GM18861 (cell line): ENCODE measurements at regions not wholly inside any gene's neighbourhood (a gene's known extent, or its start where the extent isn't known, plus 50 kb on each side); places are given as distances from the start of the nearest gene placed in this dataset.

Source experiments
- ATAC-seq: cut with Tn5 transposase; IDR thresholded peaks from one replicate; pipeline ENCODE4 v1.9.1; 2021; ENCODE audit not compliant: unreplicated experiment

DNA sequence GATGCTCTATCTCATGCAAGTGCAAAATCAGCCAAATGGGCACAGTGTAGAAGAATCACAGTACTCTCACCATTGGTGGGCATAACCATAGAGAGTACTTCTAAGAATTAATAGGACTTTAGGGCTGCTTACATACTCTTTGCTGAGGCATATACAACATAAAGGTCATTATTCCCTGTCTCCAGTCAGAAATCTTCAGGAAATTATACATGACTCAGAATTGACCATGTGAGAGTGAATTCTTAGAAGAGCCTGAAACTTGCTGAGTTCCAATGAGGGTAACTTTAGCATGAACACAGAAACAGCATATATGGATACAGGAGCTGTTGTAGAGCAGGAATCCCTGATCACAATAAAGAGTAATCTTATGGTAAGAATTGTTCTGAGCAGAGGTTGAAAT is 498.7 kb downstream of the TENT5A start:
- no peak for ATAC-seq

DNA sequence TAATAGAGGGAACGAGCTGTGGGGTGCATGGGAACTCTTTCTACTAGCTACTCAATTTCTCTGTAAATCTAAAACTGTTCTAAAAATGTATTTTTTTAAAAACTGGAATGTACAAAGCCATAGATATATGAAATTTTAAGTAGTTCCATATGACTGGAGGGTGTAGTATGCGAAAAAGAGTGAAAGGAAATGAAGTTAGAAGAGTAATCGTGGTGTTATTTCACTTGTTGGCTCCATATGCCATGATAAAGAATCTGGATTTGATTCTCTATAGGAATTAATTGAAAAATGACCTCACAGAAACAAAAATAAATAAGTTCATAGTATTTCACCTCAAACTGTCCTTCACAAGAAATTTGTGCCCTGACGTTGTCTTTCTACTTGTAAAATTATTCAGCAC is 500.2 kb downstream of the TENT5A start:
- no peak for ATAC-seq

DNA sequence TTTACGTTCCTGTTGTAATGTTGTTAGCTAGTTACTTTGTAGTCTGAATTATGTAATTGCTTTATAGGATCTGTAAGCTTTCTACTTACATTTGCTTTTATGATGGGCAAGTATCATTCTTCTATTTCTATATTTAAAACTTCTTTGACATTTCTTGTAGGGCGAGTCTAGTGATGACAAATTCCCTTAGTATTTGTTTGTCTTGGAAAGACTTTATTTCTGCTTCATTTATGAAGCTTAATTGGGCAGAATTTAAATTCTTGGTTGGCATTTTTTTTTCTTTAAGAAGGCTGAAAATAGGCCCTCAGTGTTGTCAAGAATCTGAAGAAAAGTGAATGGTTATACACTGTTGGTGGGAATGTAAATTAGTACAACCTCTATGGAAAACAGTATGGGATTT is 506.3 kb downstream of the TENT5A start:
- ATAC-seq, result no peak

DNA sequence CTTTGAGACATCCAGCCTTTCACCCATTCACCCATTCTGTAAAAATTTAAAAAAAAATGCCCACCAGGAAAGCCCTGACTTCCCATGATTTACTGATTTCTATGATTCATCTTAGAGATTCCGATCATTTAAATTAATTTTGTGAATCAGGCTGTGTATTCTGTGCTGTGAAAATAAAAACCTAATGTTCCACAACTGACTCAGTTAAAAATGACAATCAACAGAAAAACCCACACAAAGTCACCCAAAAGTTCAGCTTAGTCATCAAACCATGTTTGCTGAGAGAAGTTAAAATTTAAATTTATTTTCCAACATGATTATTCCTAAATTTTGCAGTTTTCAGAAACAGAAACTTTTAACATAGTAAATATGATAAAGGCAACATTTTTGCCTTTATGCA is 509.9 kb downstream of the TENT5A start:
- no peak for ATAC-seq

DNA sequence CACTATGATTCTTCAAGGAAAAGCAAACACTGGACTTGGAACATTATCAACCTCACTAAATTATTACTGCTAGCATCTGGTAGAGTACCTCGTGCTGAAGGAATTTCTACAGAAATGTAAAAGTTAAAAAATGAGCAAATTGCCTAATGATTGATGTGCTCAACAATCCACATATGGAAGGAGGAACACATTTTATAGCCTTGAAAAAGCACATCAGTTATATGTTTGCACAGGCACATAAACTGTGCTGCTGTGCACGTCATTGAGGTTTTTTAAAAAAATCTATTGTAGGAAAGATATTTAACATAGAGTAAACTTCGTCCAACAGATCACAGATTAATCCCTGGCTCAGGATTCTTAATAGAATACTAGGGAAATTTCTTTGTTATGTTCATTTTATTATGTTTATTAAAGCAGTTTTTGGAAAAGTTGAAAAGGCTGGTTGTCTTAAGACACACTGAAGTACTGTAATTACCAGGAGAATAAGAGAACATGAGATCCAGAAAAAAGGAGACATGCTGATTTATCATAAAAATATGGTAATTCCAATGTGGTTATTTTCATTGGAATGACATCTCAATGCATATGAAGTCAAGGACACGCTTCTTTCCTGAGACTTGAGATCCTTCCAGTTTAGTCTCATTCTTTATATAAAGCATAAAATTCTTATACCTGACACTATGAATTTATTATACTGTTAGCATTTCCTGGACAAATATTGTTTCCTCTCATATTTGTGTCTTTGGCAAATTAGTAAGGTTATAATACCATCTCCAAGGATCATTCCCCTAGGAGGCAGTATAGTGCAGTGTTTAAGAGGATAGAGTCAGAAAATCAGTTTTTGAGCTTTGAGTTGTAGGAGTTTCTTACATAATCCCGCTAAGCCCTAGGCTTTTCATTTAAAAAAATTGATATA is 511.1 kb downstream of the TENT5A start:
- ATAC-seq, result no peak

DNA sequence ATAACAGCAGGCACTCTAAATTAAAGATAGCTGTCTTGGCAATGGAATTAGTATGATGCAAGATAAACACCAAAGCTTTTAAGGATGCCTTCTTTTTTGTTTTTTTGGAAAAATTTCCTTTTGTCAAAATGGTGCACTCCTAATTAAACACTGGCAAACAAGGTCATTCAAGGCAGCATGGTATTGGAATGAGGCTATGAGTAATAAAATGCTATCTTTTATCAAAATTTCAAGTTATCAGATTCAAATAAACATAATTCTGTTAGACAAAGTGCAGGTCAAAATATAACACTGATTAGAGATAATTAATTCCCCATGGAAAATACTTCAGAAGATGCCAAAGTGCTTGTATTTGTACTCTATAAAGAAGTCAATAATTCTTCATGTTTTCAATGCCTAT is 514.1 kb downstream of the TENT5A start:
- no peak for ATAC-seq

DNA sequence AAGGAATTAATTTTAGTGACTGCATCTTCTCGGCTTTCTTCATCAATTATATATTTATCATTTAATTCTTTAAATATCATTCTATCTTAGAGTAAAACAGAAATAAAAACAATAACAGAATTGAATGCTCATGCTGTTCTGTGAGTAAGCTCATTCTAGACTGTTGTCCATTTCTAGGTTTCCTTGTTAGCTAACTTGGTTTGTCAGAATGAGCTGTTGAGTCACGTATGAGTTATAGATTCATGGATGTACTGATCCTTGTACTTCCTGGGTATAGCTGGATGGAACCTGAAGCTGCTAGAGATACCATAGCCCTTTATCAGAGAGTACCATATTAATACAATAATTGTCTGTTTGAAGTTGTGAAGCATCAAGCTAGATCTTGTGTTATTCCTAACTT is 515.3 kb downstream of the TENT5A start:
- no peak for ATAC-seq

DNA sequence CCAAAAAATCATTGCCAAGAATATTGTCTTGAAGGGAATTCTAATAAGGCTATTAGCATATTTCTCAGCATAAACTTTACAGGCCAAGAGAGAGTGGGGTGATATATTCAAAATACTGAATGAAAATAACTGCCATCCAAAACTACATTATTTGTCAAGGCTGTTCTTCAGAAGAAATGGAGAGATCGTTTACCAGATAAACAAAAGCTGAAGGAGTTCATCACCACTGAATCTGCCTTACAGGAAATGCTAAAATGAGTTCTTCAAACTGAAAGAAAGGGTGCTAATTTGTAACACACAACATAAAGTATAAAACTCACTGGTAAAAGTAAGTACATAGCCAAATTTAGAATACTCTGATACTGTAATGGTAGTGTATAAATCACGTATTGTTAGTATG is 517.0 kb downstream of the TENT5A start:
- ATAC-seq, result no peak

DNA sequence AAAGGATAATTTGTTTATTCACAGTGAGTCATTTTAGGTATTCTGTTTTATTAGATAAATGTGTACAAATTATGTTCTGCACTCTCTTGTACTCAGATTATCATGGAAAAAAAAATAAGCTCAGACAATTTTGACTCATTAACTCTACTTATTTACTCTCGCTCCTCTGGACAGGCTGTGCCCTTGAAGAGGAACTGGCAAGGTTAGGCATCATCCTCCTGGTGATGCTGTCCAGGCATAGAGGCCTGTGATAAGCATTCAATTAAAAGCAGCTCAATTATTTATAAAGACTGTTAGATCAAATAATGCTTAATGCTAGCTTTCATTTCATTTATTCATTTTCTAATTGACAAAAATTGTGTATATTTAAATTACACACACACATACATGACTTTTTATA is 518.5 kb downstream of the TENT5A start:
- no peak for ATAC-seq

DNA sequence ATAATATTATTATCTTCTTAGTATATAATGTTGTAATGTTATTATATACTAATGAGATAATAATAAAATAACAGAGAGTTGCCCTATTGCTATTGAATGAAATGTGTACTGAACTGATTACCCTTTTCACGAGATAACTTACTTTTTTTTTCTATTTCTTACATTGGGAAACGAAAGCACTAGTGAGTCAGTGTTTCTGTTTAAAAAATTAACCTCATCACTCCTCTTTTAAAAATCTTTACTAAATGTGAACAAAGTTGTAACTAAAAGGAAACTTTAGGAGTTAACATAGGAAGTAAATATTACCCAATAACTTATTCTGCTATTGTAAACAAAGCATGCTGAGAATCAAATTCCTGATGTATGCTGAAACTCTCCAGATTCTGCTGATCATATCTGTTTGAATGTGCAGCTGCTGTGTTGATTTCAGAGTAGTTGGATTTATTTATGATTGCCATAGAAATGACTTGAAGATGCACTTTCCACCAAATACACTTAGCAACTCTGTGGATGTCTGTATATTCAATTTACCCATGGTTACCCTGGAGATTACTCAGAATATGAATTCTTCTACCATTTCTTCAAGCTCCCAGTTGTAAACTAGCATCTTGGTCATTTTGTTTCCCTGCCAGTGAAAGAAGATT is 523.4 kb downstream of the TENT5A start:
- ATAC-seq, result no peak

DNA sequence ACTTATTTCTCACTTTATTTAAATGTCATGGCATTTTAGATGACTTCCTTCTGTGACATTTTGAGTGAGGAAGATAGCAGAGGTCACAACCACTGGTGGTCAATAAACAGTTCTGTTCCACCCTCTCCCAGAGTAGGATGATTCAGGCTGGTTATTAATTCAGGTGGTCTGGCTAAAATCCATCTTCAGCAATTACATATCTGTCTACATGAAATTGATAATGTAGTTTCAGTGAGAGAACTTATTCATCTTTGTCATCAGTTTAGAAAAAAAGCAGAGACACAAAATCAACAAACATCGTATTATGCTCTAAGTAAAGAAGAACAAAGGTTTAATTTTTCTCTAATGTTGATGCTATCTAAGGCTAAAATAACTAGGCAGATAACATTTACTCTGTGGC is 525.5 kb downstream of the TENT5A start:
- ATAC-seq, result no peak

DNA sequence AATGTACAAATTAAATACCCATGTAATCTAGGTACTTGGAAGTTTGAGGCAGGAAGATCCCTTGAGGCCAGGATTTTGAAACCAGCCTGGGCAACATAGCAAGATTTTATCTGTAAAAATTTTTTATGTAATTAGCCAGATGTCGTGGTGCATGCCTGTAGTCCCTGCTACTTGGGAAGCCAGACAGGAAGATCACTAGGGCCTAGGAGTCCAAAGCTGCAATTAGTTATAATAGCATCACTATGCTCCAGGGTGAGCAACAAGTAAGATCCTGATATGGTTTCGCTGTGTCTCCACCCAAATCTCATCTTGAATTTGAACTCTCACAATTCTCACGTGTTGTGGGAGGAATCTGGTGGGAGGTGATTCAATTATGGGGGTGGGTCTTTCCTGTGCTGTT is 535.8 kb downstream of the TENT5A start:
- ATAC-seq, result no peak

DNA sequence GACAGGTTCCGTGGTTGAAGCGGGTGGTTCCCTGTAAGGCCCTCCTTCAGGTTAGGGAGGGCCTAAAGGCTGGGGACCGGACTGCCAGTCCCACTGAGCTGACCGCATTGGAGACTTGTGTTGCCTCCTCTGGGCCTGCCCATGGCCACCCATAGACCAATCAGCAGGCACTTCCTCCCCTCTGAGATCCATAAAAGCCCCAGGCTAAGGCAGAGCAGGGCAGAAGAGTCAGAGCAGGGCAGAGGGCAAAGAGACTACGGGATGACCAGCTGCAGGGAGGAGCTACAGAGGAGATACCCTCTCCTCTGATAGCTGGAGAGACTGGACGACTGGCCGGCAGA is 537.4 kb downstream of the TENT5A start:
- ATAC-seq, result no peak

DNA sequence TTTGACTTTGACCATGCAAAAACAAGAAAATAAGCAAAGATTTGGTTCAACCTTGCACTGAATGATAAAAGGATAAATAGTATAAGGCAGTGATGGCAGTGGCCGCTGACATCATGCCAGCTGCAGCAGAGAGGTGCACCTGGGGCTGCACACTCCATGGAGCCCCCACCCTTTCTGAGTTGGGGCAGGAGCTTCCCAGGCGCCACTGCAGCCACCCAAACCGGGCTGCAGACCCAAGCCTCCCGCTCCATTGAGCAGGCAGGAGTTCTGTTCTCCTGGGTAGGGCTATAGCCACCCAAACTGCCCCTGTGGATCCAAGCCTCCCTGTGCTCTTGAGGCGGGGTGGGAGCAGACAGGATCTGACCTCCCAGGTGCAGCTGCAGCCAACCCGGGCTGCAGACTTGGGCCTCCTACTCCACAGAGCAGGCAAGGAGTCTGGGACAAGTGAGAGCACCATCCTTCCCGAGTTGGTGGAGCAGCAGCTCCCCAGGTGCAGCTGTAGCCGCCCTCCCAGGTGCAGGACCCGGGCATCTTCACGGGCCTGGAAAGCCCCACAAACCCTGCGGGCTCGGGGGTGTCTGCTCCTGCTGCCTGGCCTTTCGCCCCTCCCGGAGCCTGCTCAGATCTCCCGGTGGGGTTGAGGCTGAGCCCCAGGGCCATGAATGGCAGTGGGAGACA is 537.9 kb downstream of the TENT5A start:
- no peak for ATAC-seq

DNA sequence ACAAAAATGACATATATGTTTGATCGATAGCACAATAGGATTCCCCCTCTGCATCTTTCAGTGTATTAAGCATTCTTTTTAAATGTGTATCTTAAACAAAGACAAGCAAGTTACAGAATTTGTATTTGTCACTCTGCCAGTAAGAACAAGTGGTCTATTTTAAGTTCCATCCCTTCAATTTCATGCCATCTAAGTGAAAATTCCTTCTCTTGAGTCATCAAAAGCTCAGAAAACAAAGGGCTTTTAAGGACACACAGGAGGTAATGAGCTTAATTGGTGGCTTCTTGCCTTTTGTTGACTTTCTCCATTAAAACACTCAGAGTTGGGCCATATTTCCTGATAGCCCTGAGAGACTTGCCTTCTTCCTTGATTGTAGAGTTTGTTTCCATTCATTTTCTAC is 547.8 kb downstream of the TENT5A start:
- no peak for ATAC-seq

DNA sequence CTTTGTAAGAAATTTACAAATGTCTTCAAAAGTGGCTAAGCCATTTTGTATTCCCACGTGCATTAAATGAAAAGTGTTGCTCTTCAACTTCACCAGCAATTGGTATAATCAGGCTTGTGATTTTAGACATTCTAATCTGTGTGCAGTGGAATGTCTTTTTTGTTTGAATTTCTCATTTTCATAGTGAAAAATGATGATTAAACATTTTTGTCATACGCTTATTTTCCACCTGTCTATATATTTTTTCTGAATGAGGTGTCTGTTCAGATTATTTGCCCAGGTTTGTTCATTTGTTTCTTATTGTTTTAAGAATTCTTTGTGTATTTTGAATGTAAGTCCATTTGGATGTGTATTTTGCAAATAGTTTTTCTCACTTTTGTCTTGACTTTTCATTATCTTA is 558.1 kb downstream of the TENT5A start:
- no peak for ATAC-seq

DNA sequence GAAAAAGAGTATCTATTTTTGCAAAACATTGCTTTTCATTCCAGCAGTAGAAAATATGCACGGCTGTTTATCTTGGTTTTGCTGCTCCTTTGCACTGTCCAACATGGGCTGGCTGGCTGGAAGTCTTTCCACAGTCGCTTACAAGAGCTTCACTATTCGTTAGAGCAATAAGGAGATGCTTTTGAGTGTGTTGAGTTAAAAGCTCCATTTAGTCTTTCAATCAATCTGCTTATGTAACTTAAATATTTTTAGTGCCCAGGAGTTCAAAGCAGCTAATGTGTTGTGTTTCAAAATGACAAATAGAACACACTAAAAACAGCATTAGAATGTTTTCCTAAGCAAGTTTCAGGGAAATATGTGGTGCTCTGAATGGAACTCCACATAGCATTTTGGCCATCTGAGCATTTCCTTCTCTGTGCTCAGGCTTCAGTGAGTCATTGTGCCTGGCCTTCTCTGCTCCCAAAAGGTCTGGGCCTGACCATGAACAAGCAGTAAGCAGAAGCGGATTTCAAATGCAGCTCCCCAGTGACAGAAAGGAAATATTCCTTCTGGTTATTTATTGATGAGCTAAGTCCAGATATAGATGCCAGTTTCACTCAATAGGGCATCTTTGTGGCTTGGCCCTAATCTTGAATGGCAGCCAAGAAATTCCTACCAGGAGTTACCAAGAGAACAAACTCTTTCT is 580.3 kb downstream of the TENT5A start:
- no peak for ATAC-seq

DNA sequence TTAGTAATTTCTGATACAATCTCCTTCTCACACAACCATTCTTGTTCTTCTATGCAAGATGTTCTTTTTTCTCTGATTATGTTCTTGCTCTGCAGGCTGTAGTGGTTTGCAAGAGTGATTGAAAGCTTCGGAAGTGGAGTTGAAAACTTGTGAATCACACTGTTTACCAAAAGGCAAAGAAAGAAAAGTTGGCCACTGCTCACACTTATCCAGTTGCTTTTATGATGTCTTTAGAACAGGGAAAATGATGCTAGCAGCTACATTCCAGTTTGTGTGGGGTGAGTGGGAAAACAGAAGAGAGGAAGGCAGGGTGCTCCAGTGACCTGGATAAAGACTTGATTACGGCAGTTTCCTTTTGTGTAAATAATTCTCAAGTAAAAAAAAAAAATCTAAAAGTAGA is 583.3 kb downstream of the TENT5A start:
- ATAC-seq, result no peak

DNA sequence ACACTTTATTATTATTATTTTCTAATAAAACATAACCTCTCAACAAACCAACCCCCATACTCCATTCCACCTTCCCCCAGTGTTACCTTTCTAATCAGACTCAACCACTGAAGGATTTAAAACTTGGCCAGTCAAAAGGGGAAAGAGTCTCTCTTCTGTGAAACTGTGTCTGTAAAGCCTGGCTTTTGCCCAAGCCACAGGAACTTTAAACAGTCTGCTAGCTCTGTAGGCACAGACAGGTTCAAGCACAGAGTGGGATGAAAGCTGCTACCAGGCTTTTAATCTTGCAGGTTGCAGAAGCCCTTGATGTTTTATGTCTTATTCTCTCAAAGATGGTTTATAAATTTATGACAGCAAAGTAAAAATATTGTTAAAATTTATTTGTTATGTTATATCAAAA is 585.7 kb downstream of the TENT5A start:
- ATAC-seq, result no peak

DNA sequence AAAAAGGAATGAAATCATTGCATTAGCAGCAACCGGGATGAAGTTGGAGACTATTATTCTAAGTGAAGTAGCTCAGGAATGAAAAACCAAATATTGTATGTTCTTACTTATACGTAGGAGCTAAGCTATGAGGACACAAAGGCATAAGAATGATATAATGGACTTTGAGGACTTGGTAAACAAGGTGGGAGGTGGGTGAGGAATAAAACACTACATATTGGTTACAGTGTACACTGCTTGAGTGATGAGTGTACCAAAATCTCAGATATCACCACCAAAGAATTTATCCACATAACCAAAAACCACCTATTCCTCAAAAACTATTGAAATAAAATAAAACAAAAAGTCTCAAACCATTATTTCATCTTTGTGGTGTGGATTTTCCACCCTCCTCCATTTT is 593.5 kb downstream of the TENT5A start:
- no peak for ATAC-seq

DNA sequence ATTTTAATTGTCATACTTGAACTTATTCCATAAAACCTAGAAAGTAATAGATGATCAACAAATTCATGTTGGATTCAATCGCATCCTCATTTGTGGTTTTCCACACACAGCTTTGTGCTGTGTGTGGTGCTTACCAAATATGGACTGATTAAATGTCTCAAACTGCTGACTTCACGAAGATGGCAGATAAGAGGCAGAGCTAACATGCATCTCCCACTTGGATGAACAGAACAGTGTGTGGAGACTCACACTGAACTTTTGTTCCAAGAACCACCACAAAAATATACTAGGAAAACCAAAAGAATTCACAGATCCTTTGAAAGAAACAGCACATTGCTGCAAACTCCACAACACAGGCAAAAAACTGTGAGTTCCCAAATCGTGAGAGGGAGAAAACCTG is 603.7 kb downstream of the TENT5A start:
- ATAC-seq, result no peak

DNA sequence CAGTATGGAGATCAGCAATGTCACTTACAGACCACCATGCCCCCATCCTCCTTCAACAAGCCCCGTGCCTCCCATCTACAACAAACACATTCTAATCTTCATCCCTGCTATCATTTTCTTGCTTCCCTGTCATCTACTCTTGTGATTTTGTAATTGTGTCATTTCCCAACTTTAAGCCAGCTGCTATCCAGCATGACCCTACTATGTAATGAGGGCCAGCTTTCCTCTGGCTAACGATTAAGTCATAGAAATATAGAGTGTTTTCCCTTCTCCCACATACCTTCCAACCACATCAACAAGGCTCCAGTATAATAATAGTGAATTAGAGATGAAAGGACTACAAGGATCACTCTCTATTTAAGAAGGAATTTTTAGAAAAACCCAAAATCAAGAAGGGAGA is 607.0 kb downstream of the TENT5A start:
- no peak for ATAC-seq
